SK-MEL-5 (cell line): ENCODE measurements at regions not wholly inside any gene's neighbourhood (a gene's known extent, or its start where the extent isn't known, plus 50 kb on each side); places are given as distances from the start of the nearest gene placed in this dataset.

Source experiments
- DNase-seq: peaks from one replicate; pipeline ENCODE4 v3.0.0-alpha.2; 2016; ENCODE audit warnings: low read depth, low spot score
- in situ Hi-C: cut with HindIII; loops from 2 replicates; pipeline ENCODE4 v1.10.0; 2016; ENCODE audit warnings: low sequenced_read_pairs, high pct_unique_total_duplicates, low pct_unique_long_range_greater_than_20kb

DNA sequence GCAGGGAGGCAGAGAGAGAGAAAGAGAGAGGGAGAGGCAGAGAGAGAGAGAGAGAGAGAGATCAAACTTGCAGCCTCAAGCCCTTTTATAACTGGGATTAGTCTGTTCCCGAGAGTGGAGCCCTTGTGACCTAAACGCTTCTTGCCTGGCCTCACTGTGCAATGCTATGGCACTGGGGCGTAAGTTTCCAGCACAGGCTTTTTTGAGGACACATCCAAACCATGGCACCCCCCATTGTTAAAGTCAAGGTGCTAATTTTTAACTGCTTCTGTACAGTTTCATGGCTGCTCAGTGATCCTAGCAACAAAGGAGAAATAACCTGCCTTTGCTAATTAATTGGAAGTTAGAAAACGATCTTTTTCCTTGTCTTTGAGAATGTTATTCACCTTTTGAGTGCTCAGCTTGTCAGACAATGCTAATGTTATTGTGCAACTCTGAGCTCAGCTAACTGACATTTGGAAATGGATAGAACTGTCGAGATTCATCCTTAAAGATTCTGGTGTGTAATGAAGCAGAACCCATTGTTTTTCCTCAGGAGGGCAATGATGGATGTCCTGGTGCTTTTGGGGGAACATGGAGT, 268.4 kb downstream of the GLRX3 start:
- in situ Hi-C loops: no loop called here
- no peak for DNase-seq

DNA sequence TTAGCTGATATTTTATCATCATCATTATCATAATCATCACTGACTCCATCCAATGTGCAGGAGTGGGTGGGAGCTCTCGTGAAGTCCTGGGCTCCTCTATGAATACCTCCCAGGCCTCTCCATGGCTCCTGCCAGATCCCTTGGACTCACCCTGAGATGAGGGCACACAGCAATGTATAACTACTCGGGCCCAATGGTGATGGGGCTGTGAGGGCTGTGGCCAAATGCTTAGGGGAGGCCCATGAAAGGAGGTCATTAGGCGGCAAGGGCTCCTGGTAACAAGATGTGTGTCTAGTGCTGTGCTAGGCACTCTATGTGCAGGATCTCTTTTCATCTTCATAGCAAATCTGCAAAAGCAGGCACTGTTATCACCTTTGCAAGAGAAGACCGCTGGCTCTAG, 270.9 kb downstream of the GLRX3 start:
- no peak for DNase-seq
- in situ Hi-C loops: no loop called here

DNA sequence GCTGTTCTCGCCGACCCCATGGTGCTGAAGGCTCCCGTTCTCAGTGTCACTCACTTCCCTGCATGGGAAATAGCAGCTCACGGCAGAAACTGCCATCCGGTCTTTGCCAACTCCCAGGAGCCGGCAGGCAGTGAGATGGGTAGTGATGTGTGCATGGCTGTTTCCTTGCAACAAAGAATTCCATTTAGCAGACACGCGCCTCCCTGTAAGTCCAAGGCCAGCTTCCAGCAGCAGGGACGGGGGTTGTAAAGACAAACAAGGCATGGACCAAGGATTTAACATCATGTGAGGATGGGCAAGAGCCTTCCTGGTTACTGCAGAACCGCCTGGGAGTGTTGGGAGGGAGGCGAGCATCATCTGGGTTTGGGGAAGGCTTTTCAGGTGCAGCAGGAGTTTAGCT, 273.1 kb downstream of the GLRX3 start:
- in situ Hi-C loops: no loop called here

DNA sequence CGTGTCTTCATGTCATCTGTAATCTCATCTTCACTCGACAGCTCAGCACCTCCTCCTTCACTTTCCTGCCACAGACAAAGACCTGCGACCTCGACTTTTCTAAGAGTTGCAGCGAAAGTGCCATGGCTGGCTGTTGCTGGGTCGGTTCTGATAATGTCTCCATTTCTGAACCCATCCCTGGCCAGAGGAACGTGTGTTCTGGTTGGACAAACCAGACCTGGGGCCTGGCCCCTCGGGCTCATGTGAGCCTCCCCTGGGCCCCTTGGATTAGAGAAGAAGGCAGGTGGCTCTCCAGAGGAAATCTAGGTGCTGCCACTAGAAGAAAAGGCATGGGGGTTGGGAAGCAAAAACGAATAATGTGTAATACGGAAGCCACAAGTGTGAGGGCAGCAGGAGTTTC, 273.7 kb downstream of the GLRX3 start:
- in situ Hi-C loops: no loop called here
- no peak for DNase-seq

More for the DNA sequence above, 273.1 kb downstream of the GLRX3 start:
- DNase-seq: no peak

DNA sequence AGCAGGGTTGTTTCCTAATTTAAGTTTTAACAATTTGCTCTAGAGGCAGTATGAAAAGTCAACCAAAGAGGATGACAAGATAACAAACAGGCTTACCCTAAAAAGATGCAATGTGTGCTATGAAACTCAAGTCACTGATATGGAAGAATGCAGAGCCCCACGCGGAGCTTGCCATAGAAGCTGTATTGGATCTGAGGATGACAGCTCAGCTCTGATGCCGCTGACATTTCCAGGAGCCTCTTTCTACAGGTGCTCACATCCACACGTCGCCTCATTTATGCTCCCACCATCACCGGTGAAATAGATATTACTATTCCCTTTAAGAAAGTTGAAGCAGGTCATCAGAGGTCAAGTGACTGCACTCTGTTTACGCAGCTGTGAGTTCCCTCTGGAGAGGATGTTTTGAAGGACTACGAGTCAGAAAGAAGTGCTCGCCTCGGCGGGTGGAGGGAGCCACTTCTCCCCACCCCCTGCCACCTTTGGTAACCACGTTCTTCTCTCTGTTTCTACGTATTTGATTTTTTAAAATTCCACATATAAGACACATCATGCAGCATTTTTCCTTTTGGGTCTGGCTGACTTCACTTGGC, 275.4 kb downstream of the GLRX3 start:
- no peak for DNase-seq
- in situ Hi-C loops: no loop called here

DNA sequence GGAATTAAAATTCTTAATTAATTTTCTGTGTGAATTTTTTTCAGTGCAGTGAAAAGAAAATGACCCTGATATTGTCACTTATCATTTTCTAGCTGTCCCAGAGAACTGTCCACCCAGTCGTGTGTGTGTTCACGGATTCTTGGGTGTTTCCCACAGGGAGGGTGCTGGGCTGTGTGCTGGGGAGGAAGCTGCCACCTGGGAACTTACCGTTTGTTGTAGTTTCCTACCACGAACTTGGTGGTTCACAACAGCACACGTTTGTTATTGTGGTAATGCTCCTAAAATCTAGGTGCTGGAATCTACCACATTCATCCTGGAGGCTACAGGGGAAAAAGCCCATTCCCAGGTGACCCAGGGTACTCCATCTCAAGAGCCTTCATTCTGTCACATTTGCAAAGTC, 276.1 kb downstream of the GLRX3 start:
- in situ Hi-C loops: no loop called here
- no peak for DNase-seq

DNA sequence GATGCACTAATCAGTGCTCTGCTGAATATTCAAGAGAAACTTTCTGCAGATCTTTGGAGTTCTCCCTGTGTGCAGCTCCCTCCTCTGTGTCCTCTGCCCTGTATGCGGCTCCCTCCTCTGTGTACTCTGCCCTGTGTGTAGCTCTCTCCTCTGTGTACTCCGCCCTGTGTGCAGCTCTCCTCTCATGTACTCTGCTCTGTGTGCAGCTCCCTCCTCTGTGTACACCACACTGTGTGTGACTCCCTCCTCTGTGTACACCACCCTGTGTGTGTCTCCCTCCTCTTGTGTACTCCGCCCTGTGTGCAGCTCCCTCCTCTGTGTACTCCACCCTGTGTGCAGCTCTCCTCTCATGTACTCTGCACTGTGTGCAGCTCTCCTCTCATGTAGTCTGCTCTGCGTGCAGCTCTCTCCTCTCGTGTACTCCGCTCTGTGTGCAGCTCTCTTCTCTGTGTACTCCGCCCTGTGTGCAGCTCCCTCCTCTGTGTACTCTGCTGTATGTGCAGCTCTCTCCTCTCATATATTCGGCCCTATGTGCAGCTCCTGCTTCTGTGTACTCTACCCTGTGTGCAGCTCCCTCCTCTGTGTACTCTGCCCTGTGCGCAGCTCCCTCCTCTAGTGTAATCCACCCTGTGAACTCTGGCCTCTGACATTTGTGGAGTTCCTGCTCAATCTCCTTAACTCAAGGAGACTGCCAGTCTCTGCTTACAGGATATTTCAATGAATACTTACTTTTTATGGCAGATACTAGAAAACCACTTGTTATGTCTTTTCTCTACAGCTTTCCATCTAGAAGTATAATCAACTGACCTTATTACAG, 280.4 kb downstream of the GLRX3 start:
- in situ Hi-C loops: no loop called here
- DNase-seq: no peak

DNA sequence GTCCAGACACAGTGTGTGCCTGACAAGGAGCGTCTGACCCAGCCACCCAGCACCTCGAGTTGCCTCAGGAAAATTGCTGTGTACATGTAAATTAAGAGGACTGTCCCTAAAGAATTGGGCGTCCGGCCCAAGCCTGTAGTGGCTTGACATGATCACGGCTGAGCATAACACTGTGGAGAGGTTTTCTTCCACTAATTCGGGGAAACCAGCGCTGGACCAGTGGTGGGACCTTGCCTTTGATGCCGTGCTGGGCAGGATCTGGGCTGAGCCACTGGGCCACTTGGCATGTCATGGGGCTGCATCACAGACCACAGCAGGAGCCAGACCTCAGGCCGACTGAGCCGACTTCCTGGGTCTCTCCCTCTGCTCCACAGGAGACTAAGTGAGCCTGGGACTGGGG, 282.5 kb downstream of the GLRX3 start:
- in situ Hi-C loops: no loop called here
- no peak for DNase-seq

DNA sequence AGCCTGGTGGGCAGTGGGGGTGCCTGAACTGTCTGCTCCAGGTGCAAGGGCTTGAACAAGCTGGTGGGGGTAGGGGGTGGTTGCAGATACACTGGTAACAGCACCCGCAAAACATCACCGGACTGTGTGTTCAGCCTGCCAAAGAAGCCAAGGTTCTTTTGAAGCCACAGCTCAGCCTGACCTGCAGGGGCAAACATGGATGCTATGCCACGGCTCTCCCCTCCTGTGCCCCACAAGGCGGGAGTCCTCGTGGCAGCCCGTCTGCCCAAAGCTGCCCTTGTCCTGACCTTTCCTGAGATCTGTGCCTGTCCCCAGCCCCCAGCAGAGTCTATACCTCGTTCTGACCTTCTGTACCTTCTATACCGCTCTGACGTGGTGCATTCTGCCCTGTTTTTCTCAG, 285.7 kb downstream of the GLRX3 start:
- no peak for DNase-seq
- in situ Hi-C loops: no loop called here

DNA sequence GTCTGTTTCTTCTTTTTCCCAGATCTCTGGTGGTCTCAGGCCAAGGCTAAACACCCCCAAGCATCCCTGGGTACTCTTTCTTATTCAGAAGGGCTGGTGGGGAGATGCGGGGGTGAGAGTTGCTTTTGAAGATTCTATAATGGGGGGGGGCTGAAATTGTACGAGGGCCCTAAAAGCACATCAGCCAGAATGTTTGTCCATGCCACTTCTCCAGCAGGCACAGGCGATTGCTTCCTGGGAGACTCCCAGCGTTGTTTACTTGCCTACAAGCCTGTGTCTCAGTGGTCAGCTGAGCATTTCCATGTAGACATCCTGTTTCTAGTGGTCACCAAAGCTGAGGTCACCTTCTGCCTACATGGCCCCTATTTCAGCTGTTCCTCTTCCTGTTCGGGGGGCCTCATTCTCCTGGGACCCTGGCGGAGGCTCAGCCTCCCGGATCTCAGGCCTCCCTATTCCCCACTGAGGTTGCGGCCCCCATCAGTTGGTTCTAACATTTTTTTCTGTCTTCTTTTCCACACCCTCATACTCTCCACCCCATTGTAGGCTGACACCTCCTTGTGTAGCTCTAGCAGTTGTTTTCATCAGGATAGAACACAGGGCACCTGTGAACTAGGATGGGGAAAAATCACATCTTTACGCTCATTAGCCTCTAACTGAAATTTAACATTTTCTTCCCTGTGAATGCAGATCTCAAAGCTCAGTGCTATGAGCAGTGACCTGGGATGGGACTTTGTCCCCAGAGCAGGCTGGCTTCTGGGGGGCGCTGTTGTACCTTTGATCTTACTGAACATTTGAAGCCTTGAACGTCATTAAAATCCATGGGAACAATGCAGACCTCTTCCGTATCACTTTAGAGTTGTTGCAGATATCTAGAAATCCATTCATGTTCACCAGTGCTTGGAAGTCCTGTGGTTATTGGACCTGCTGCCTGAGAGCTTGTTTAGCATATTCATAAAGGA, 286.5 kb downstream of the GLRX3 start:
- DNase-seq: no peak
- in situ Hi-C loops: no loop called here

DNA sequence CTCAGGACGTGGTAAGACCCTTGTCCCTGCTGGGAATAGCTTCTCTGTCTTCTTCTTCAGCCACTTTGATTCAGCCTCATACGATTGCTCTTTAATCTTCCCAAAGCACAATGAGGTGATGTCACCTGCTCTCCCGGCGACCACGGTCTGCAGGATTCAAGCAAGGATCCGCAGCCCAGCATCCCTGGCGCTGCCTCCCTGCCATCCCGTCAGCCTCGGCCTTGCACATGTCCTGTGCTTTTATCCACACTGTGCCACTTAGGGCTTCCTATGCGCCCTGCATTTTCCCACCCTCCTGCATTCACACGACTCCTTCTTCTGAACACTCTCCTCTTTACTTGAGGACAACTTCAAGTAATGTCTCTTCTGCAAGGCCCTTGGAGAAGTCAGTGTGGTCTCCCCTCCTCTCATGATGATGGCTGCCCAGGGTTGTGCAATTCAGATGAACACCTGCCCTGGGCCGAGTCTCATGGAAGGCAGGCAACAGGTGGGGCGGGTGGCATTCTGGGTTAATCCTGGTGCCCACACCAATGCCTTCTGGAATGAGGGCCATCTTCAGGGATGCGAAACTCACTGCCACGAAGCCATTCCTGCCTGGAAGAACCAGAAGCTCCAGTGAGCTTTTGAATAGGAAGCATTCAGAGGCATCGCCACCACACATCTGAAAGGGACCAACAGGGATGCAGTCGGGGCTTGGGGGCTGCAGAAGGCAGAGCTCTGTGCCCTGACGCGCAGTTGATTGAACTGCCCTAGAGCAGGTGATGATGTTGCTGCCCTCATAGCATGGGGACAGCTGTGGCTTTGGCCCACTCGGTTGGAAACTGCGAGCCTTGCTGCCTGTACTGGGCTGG, 287.5 kb downstream of the GLRX3 start:
- in situ Hi-C loops: no loop called here
- DNase-seq: no peak

DNA sequence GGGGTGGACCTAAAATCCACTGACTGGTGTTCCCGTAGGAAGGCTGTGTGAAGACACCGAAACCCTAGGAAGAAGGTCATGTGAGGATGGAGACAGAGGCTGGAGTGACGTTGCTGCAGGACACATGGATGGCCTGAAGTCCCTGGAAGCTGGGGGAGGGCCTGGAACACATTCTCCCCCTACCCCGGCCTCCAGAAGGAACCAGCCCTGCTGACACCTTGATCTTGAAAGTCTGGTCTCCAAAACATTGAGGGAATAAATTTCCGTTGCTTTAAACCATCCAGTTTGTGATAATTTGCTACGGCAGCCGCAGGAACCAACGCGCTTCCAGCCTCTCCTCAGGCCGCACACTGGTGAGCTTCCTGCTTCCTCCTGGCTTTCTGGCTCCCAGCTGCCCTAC, 288.2 kb downstream of the GLRX3 start:
- in situ Hi-C loops: no loop called here
- DNase-seq: no peak

DNA sequence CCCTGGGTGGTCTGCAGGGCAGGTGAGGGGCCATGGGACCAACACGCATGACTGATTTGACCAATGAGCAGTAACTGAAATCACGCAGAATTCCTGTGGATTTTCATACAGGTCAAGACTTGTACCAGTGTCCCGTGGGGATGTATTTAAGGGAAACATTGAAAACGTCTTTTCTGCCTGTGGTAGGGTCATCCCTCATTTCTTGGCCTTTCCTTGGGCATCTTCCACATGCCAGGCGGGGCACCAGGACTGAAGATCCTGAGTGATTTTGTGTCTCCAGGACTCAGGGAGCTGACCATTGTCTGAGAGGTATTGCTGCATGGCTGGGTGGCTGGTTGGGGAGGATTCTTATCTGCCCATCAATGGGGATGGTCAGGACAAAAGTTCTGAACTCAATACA, 289.0 kb downstream of the GLRX3 start:
- in situ Hi-C loops: no loop called here
- no peak for DNase-seq

DNA sequence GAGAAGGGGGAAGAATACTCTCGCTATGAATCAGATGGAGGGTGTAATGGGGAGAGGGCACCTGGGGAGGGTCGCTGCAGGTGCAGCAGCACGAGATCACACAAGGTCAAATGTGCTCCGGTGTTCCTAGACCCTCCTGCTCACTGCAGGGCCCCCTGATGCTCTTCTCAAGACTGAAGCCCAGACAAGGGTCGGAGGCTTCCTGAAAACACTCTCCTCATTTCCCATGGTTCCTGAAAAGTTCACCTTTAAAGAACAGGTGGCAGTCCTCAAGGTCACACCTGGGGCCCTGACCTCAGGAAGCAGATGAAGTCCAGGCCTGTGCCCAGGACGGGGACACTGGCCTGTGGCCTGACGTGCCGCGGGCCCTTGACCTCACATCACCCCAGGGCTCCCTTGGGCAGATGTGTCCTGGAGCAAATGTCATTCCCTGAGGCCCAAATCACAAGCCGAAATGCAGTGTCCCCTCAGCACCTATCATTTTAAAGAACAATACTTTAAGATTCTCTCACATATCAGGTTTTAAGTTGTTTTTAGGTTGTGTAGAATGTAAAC, 289.8 kb downstream of the GLRX3 start:
- in situ Hi-C loops: no loop called here

DNA sequence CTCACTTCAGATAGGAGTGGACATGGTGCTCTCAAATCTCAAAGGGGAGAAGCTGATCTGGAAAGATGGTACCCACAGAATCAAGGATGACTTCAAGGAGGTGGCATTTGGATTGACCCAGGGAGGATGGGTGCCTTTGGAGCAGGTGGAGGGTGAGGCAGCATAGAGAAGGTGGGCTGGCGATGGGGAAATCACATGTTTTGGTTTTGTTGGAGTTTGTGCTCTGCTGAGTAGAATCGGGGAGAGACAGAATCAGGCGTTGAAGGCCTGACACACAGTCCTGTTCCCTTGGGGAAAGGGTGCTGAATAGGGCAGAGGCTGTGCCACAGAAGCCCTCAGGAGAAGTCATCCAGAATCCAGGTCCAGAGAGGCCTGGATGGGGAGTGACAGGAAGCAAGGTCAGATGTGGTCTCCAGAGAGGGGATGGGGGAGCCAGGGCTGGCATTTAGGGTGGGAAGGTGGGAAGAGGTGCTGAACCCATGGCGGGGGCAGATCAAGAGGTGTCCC, 291.1 kb downstream of the GLRX3 start:
- in situ Hi-C loops: no loop called here
- DNase-seq: no peak

More for the DNA sequence above, 289.8 kb downstream of the GLRX3 start:
- DNase-seq: no peak

DNA sequence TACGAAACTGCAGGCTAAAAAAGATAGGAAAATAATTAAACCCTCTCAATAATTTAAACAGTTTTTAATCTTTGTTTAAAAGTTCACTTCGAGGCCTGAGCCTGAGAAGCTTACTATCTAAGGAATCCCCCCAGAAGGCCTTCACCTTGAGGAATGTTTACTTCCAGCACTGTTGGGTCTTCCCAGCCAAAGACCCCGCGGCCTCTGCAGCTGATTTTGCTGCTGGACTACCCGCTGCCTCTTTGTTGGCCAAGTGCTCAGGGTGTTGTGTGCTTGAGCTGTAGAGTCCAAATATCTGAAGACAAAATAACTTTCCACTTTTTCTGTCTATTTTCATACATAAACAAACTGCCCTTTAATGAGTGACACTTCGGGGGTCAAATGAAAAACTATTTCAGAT, 292.7 kb downstream of the GLRX3 start:
- in situ Hi-C loops: no loop called here
- no peak for DNase-seq

DNA sequence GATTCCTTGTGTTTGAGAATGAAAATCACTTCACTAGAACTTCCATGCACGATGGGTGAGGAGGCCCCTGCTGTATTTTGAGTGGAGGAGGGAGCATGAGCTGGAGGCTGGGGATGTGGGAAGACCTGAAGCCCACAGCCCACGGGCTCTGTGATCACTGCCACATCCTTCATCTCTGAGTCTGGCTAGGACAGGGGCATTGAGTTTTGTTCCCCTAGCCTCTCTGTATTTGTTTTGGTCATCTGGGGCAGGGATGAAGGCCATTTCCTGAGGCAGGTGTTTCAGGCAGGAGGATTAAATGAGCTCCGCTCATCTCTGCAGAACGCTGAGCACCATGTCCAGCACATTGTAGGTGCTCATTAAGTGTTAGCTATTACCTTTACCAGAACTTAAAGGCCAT, 293.6 kb downstream of the GLRX3 start:
- in situ Hi-C loops: no loop called here
- DNase-seq: no peak
